Breast epithelium (tissue), 3 donors: ENCODE measurements at regions not wholly inside any gene's neighbourhood (a gene's known extent, or its start where the extent isn't known, plus 50 kb on each side); places are given as distances from the start of the nearest gene placed in this dataset.

ENCODE experiments used
- CTCF ChIP-seq, 3 donors: fragments of 450-650 bp; IDR thresholded peaks; one replicate each; pipeline ENCODE4 v1.5.1; 2016 to 2017; ENCODE audit warnings: antibody characterized with exemption in 3 of 3, mild to moderate bottlenecking in 3 of 3, moderate library complexity in 3 of 3
- POLR2A ChIP-seq: fragments of 450-650 bp; IDR thresholded peaks from one replicate; pipeline ENCODE4 v1.6.1; 2016; ENCODE audit warnings: antibody characterized with exemption, mild to moderate bottlenecking, moderate library complexity

- TF ChIP-seq CTCF (IDR thresholded peaks at IDR 0.05) (no peak), POLR2A (no peak)
Observed at GRCh38 chr6:7668936-7669335, 57.0 kb upstream of the BMP6 start.
